Activated CD8-positive, alpha-beta memory T cell treated with anti-CD3 and anti-CD28 coated beads, Interleukin-2, amount 50 U/mL, for 4 hours (primary cell): ENCODE measurements at regions not wholly inside any gene's neighbourhood (a gene's known extent, or its start where the extent isn't known, plus 50 kb on each side); places are given as distances from the start of the nearest gene placed in this dataset.

Experiments
- DNase-seq: peaks from one replicate; pipeline ENCODE4 v3.0.0-alpha.2; 2020

DNA sequence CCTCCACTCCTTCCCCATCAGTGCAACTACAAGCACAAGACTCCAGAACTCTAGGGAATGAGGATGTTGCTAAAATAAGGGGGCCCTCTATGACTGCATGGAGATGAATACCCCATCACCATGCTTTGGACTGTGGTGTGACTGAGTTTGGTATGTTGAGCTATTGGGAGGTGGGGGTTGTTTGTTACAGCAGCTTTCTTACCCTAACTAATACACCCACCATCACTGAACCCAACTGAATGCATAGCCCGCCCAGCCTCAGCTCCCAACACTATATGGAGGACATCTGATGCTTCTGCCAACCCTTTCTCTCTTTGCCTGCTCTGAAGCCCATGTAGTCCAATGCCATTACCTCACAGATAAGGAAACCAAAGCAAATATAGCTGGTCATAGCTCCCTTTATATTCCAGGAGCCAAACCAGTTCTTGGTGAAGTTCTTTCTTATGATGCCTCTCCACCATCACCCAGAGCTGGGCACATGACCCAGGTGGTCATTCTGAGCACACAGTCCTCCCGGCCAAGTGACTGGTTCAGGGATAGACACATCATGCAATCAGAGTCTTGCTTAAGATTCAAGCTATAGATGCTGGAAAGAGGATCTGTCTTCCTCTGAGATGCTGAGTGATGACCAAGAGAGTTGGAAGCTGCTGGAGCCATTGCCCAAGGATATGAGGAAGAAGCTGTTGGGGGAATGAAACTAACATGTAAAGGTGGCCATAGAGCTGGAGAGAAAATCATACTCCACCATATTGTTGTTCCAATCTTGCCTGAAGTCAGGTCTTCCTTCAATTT, 155.6 kb upstream of the HAAO start:
- no peak for DNase-seq

GRCh38 chr2:42944779-42945415, 152.5 kb upstream of the HAAO start:
- DNase-seq: no peak

DNA sequence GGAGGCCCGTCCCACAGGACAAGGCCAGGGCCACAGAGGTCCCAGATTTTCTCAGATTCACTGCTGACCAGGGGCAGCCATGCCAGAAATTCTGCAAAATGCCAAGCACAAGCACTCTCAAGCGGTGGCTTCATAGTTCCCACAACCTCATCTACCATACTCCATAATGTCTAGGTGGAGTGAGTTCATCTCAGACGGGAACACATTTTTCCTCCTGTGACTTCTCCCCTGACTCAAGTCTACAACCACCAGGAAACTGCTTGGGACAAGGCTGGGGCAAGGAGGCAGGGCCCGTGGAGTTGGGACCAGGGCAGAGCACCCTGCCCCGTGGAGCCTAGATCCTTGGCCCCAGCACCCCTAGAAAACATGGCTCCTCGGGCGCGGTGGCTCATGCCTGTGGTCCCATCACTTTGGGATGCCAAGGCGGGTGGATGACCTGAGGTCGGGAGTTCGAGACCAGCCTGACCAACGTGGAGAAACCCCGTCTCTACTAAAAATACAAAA, 150.7 kb upstream of the HAAO start:
- DNase-seq: no peak

- no peak for DNase-seq
Measured at GRCh38 chr2:42942214-42942989, 150.0 kb upstream of the HAAO start.

DNA sequence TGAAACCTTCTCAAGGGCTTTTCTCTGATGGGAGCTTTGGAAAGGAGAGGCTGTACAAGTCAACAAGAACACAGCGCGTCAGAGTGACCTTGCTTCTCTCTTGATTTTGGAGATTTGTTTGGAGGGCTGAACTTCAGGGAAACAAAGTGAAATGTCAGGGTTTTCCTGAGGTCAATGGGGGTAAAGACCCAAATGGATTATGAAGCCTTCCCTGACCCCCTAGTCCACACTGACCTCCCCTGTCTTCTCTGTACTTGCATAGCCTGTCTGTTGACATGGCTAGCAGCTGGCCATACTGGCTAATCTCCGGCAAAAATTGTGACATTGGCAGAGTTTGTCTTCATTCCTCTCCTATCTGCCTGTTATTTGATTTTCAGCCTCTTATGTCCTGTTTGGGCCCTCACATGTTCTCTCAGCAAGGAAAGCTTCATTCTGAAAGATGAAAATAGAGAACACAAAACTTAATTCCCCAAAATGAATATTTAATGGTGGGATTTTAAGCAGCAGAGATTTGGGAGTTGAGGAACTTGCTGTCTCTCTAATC, 149.3 kb upstream of the HAAO start:
- DNase-seq: no peak

GRCh38 chr2:42939411-42940206, 147.2 kb upstream of the HAAO start:
- DNase-seq: no peak

DNA sequence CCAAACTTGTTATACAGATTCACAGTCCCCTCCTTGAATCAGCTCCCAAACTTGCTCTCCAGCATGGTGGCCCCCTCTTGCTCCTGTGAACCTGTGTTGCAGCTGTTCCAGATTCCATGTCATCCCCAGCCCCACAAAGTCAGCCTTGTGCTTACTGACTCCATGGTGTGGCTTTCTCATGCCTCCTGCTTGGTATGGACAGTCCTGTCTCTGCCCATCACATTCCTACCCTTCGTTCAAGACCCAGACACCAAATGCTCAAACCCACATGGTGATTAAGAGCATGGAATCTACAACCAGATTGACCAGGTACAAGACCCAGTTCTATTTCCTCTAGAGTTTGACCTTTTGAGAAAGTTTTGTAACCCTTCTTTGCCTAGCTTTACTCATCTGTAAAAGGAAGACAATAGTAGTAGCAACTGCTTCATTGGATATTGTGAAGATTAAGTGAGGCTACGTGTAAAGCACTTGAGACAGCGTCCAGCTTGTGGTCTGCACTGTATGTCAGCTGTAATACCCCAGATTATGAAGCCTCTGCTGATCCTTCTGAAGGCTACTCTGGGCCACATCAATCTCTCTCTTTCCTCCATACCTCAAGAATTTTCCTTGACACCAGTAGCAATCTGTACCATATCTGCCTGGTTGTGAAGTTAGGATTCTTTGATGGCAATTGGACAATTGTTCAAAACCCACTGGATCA, 146.4 kb upstream of the HAAO start:
- no peak for DNase-seq

- DNase-seq: no peak
Measured at GRCh38 chr2:42937171-42937875, 144.9 kb upstream of the HAAO start.

DNA sequence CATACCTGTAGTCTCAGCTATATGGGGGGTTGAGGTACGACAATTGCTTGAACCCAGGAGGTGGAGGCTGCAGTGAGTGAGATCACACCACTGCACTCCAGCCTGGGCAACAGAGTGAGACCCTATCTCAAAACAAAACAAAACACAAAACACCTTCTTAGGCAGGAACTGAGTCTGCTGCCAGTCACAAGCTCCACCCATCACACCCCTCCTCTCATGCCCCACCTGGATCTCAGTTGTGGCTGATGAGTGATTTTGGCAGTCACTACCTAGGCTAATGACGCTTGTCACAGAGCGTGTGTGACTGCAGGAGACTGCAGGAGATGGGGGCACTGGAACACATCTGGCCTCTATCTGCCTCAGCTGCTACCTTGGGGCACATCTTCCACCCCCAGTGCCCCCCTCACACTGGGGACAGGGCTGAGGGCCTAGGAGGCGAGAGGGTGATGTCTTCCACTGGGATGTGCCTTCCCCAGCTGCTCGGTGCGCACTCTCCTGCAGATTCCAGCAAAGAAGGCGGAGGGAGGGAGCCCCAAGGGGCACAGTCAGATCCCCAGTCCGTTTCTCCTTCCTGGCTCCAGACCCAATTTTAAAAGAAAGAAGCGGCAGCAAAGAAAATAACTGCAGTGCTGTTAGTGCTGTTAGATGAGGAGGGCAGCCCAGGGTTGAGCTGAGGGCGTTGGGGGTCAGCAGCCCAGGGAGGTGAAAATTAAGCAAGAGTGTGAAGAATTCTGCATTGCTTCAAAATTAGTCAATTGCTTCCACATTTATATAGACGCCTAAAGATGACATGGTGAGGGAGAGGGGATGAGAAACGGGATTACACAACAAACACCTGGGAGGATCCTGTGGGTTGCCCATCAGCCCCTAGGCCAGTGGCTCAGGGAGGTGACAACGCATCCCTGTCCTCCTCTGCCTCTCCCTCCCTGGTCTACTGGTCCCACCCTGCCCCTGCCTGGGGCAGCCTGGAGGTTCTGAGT, 143.6 kb upstream of the HAAO start:
- no peak for DNase-seq

DNA sequence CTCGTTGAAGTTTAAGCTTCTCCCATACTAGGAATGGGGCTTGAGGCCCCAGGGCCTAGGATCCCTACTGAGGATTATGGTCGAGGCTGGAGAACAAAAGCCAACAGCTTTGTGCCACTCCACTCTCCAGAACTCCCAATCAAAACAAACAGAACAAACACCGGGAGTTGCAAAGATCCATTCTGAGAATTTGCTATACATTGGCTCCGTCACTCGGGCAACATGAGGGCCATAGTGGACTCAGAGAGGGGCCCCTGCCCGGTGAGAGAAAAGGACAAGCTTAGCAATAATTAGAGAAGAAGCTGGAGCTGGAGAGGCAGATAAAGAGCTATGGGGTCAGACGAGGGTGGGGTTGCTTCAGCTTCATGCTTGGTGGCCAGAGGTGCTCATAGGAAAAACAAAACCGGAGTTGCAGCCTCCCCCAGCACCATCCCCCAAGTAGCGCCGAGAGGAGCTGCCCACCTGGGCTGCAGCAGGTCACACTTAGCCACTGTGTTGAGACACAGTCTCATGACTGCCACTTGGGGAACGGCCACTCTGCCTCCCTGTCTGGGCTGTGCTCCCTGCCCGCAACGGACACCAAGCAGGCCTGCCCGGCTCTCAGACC, 142.3 kb upstream of the HAAO start:
- no peak for DNase-seq

GRCh38 chr2:42933824-42934254, 141.5 kb upstream of the HAAO start:
- no peak for DNase-seq

GRCh38 chr2:42932271-42933151, 140.1 kb upstream of the HAAO start:
- DNase-seq: no peak

- DNase-seq: no peak
Measured at GRCh38 chr2:42931818-42932195, 139.4 kb upstream of the HAAO start.

GRCh38 chr2:42931146-42931817, 138.9 kb upstream of the HAAO start:
- no peak for DNase-seq

DNA sequence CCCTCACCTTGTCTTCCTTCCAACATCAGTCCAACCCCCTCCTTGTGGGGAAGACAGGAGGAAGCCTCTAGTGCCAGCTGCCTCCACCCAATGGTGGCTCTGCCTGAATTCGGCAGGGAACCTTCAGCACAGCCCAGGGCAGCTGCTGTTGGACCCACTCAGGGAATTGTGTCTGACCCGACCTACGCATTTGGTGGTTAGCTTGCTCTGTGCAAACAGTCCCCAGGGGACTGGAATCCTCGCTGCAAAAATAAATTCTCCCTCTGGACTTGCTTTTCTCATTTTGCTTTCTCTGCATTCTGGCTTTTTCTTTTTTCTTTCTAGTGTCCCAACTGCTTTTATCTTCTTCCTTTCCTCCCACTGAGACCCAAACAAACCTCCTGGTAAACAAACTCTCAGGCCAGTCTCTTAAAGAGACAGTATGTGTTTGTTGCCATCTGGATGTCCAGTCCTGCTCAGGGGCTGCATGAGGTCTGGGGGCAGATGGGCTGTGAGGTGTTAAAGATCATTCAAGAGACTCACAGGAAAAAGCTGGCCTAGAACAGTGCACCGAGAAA, 137.7 kb upstream of the HAAO start:
- no peak for DNase-seq

DNA sequence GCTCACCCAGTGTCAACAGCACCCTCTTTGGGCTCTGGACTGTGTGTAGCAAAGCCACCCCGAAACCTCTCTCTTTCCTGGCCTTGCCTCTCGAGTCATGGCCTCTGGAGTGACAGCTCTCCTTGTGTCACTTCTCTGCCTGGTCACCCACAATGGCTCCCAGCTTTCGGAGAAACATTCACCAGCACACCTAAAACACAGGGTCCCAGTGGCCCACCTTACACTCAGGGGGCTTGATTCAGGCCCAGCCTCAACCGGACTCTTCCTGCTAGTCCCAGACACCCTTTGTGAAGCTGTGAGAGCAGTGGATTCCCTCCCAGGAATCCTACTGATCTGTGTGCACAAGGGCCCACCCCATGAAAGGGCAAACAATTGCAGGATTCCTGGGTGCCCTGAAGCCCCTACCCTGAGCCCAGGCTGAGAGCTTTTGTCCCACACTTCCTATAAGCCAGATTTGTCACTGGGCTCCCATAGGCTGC, 137.2 kb upstream of the HAAO start:
- no peak for DNase-seq
